ENCODE measurements at regions not wholly inside any gene's neighbourhood (a gene's known extent, or its start where the extent isn't known, plus 50 kb on each side); places are given as distances from the start of the nearest gene placed in this dataset.
"Not testable (repeated sequence)": the region's sequence is repeated elsewhere in the genome, so short reads cannot be mapped to it uniquely, and the experiment has no call there.

DNA sequence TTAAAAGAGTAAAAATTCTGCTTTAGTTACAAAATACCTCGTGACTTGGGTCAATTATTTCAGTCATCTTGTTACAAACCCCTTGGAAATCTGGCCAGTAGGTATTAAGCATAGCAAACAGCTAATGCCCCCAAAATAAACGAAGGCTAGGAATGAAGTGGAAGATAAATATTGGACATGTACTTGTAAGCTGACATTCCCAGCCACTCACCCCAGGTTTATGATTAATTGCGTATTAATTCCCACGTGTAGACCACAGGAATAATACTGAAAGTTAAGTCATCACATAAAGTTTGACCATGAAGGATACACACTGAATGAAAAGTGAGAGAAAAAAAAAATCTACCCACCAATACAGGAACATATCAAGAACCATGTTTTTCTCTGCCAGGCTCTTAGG, 936.5 kb upstream of the ADGRB3 start:
- no peaks in the 10 kb centered on the region for H3K36me3 Mint-ChIP-seq (ENCODE audit: insufficient read depth, unreplicated experiment)
- TF ChIP-seq, protein P1, sequence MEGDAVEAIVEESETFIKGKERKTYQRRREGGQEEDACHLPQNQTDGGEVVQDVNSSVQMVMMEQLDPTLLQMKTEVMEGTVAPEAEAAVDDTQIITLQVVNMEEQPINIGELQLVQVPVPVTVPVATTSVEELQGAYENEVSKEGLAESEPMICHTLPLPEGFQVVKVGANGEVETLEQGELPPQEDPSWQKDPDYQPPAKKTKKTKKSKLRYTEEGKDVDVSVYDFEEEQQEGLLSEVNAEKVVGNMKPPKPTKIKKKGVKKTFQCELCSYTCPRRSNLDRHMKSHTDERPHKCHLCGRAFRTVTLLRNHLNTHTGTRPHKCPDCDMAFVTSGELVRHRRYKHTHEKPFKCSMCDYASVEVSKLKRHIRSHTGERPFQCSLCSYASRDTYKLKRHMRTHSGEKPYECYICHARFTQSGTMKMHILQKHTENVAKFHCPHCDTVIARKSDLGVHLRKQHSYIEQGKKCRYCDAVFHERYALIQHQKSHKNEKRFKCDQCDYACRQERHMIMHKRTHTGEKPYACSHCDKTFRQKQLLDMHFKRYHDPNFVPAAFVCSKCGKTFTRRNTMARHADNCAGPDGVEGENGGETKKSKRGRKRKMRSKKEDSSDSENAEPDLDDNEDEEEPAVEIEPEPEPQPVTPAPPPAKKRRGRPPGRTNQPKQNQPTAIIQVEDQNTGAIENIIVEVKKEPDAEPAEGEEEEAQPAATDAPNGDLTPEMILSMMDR (IDR thresholded peaks at IDR 0.05; ENCODE audit: unreplicated experiment), result no peak
- no peaks in the 10 kb centered on the region for H3K4me1 Mint-ChIP-seq (ENCODE audit: low read depth, unreplicated experiment)
- no peaks in the 10 kb centered on the region for H3K27me3 Mint-ChIP-seq (ENCODE audit: unreplicated experiment)
- intact Hi-C loops (cut with micrococcal nuclease; ENCODE audit: unreplicated experiment), result no loop called here
- H3K9me3 Mint-ChIP-seq (ENCODE audit: low read depth, unreplicated experiment), result peaks cover 5% of the 10 kb centered on the region
- no peak for DNase-seq
- CTCF ChIA-PET, result interaction anchor here (0.6 kb wide), 1 partner anchor 20 kb away, joined by 7 read pairs; no protein-coding TSS in a partner anchor
- BruUV-seq (replicated peaks), result no TSS peak
- H3K27ac Mint-ChIP-seq (ENCODE audit: unreplicated experiment), result no peak overlapping the region
- no peak overlapping the region for H3K4me3 Mint-ChIP-seq (ENCODE audit: low read depth, unreplicated experiment)

GRCh38 chr6:67694127-67694526, 941.0 kb upstream of the ADGRB3 start:
- Mint-ChIP-seq H3K4me3 (ENCODE audit: low read depth, unreplicated experiment) (no peak overlapping the region), H3K9me3 (ENCODE audit: low read depth, unreplicated experiment) (peaks cover 5% of the 10 kb centered on the region), H3K27me3 (ENCODE audit: unreplicated experiment) (no peaks in the 10 kb centered on the region), H3K36me3 (ENCODE audit: insufficient read depth, unreplicated experiment) (no peaks in the 10 kb centered on the region), H3K27ac (ENCODE audit: unreplicated experiment) (no peak overlapping the region), H3K4me1 (ENCODE audit: low read depth, unreplicated experiment) (no peaks in the 10 kb centered on the region)
- intact Hi-C loops (cut with micrococcal nuclease; ENCODE audit: unreplicated experiment), result no loop called here
- TF ChIP-seq, protein P1 (IDR thresholded peaks at IDR 0.05; ENCODE audit: unreplicated experiment), result no peak
- BruUV-seq (replicated peaks), result no TSS peak
- no peak for DNase-seq
- CTCF ChIA-PET, result no interaction called here

- no peak overlapping the region for H3K4me3 Mint-ChIP-seq (ENCODE audit: low read depth, unreplicated experiment)
- H3K27ac Mint-ChIP-seq (ENCODE audit: unreplicated experiment), result no peak overlapping the region
- no peaks in the 10 kb centered on the region for H3K27me3 Mint-ChIP-seq (ENCODE audit: unreplicated experiment)
- H3K4me1 Mint-ChIP-seq (ENCODE audit: low read depth, unreplicated experiment), result no peaks in the 10 kb centered on the region
- H3K36me3 Mint-ChIP-seq (ENCODE audit: insufficient read depth, unreplicated experiment), result no peaks in the 10 kb centered on the region
- CTCF ChIA-PET, result no interaction called here
- TF ChIP-seq, protein P1 (IDR thresholded peaks at IDR 0.05; ENCODE audit: unreplicated experiment), result no peak
- no peaks in the 10 kb centered on the region for H3K9me3 Mint-ChIP-seq (ENCODE audit: low read depth, unreplicated experiment)
- intact Hi-C loops (cut with micrococcal nuclease; ENCODE audit: unreplicated experiment), result no loop called here
- no TSS peak for BruUV-seq (replicated peaks)
- DNase-seq, result no peak
Observed at GRCh38 chr6:67689329-67689728, 945.8 kb upstream of the ADGRB3 start.

DNA sequence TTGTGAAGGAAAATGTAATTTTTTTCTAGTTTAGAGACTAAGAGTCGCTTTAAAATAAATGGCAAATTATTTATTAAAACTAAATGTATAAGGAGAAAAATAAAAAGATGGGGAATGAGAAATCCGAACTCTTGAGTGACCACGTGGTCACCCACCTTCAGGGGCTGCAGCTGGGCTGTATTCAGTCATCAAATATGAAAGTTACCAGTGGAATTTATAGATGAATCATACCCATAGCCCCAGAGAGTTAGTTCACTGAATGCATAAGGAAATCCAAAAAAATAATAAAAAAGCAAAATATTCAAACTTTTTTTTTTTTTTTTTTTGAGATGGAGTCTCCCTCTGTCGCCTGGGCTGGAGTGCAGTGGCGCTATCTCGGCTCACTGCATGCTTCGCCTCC, 947.7 kb upstream of the ADGRB3 start:
- DNase-seq, result no peak
- Mint-ChIP-seq H3K4me1 (ENCODE audit: low read depth, unreplicated experiment) (no peaks in the 10 kb centered on the region), H3K27me3 (ENCODE audit: unreplicated experiment) (no peaks in the 10 kb centered on the region), H3K27ac (ENCODE audit: unreplicated experiment) (no peak overlapping the region), H3K9me3 (ENCODE audit: low read depth, unreplicated experiment) (no peaks in the 10 kb centered on the region), H3K36me3 (ENCODE audit: insufficient read depth, unreplicated experiment) (no peaks in the 10 kb centered on the region), H3K4me3 (ENCODE audit: low read depth, unreplicated experiment) (no peak overlapping the region)
- CTCF ChIA-PET, result no interaction called here
- TF ChIP-seq, protein P1 (IDR thresholded peaks at IDR 0.05; ENCODE audit: unreplicated experiment), result no peak
- intact Hi-C loops (cut with micrococcal nuclease; ENCODE audit: unreplicated experiment), result no loop called here
- BruUV-seq (replicated peaks), result no TSS peak

GRCh38 chr6:67686225-67686624, 948.9 kb upstream of the ADGRB3 start:
- H3K4me3 Mint-ChIP-seq (ENCODE audit: low read depth, unreplicated experiment); BruUV-seq (replicated peaks); H3K9me3 Mint-ChIP-seq (ENCODE audit: low read depth, unreplicated experiment); H3K36me3 Mint-ChIP-seq (ENCODE audit: insufficient read depth, unreplicated experiment); CTCF ChIA-PET; intact Hi-C loops (cut with micrococcal nuclease; ENCODE audit: unreplicated experiment); H3K27ac Mint-ChIP-seq (ENCODE audit: unreplicated experiment); H3K4me1 Mint-ChIP-seq (ENCODE audit: low read depth, unreplicated experiment); DNase-seq; H3K27me3 Mint-ChIP-seq (ENCODE audit: unreplicated experiment): not testable (repeated sequence)

Data from Calu3 (cell line).